ENCODE measurements at regions not wholly inside any gene's neighbourhood (a gene's known extent, or its start where the extent isn't known, plus 50 kb on each side); places are given as distances from the start of the nearest gene placed in this dataset.

DNA sequence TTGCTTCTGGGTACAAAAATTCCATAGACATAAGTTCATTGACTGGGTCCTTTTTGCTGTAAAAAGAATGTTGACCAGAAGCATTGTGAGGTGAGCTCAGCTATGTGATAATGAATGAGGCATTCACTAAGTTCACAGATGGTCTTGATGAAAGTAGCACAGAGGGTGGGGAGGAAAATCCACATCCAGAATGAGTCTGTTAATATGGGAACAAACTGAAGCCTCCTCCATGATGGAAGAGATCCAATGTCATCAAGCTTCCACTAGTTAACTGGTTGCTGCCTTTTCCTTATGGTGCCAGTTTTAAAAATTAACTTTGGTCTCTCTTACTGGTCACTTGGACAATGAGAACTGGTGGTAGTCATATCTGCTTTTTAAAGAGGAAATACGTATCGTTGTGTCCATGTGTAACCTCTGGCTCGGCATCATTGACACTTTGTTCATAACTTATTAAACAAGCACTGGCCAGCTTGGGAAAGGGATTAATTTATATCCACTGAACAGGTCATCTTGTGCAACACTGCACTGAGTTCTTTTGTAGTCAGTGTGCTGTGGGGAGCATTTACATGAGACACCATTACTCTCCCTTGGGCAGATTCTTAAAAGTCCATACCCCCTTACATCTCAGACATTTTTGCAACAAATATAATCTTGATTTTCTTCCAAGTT, 88.6 kb downstream of the ADAMTS1 start:
- TF ChIP-seq POLR2A (IDR thresholded peaks at IDR 0.05; ENCODE audit: low read depth, low read length) = no peak
- no peak for DNase-seq (ENCODE audit: insufficient read length, low spot score)
- no peak for FAIRE-seq

DNA sequence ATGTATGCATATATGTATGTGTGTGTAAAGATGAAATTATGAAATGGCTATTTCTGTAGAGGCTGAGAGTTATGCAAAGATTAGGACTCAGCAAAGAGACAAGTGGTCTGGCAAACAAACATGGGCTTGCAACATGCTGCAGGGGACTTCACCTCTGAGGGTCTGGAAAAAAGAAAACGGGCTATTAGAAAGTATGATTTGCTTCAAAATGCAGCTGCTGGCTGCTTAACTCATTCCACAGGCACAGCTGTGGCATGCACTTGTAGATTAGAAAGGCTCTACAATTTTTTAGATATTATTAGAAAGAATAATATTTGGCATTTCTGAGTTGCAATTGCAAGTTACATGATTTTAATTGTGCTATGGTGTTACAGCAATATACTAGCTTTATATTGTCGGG, 90.4 kb downstream of the ADAMTS1 start:
- no peak for TF ChIP-seq POLR2A (IDR thresholded peaks at IDR 0.05; ENCODE audit: low read depth, low read length)
- FAIRE-seq (no peak), DNase-seq (ENCODE audit: insufficient read length, low spot score) (no peak)

DNA sequence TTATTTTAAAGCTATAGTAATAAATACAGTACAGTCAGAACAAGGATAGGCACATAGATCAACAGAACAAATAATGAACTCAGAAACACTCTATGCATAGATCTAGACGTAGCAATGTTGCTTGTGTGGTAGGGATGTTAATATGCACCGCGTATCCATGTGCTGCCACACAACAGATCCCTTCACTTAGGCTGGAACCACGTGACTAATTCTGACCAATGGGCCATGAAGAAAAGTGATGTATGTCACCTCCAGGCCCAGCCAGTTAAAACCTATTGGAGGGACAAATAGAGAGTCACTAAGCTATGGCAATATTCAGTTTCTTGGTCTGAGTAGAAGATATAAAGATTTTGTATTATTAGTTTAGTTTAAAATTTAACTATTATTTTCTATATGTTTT, 91.4 kb downstream of the ADAMTS1 start:
- FAIRE-seq = no peak
- no peak for DNase-seq (ENCODE audit: insufficient read length, low spot score)
- no peak for TF ChIP-seq POLR2A (IDR thresholded peaks at IDR 0.05; ENCODE audit: low read depth, low read length)

DNA sequence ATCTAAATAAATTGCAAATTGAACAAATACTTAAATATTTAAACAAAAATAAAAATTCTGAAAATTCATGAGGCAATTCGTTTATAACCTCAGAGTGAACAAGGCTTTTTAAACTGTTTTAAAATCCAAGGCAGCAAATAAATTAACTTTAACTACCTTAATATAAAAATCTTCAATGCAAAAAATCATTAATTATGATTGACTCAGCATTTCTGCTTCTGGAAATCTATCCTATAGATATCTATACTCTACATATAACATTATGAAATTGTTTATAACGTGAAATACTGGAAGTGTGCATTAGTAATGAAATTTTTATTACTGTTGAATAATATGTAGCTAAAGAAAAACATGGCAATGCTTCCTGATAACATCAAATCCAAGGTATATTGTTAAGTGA, 92.4 kb downstream of the ADAMTS1 start:
- TF ChIP-seq POLR2A (IDR thresholded peaks at IDR 0.05; ENCODE audit: low read depth, low read length) = no peak
- DNase-seq (ENCODE audit: insufficient read length, low spot score) (no peak), FAIRE-seq (no peak)

DNA sequence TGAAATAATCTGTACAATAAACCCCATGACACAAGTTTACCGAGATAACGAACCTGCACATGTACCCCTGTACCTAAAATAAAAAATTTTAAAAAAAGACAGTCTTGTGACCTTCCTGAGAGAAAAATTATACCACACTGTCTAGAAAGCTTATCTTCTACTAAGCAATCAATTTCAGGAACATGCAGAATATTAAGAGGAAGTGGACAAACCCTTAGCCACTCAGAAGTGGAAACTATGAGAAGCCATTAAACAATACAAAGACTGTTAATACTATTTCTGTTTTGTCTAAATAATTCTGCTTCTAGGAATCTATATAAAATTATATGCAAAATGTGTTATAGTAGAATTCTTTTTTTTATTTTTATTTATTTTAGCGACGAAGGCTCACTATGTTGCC, 93.9 kb downstream of the ADAMTS1 start:
- no peak for TF ChIP-seq POLR2A (IDR thresholded peaks at IDR 0.05; ENCODE audit: low read depth, low read length)
- FAIRE-seq = no peak
- no peak for DNase-seq (ENCODE audit: insufficient read length, low spot score)

DNA sequence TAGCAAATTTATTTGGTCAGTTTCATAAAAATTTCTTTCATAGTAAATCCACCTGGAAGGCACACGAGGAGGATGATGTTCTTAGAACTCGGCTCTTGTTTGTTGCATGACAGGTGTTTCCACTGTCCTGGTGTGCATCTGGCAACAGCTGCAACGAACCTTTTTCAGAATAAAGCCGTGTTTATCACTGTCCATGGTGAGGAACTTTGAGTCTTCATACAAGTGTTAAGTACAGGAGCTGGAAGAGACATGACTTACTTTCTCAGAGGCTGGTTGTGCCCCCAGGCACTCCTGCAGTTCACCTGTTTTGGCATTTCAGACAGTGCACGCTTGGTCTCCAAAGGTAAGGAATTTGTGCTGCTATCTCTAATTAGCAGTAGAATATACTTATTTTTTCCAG, 97.1 kb downstream of the ADAMTS1 start:
- no peak for DNase-seq (ENCODE audit: insufficient read length, low spot score)
- no peak for TF ChIP-seq POLR2A (IDR thresholded peaks at IDR 0.05; ENCODE audit: low read depth, low read length)
- FAIRE-seq = no peak

DNA sequence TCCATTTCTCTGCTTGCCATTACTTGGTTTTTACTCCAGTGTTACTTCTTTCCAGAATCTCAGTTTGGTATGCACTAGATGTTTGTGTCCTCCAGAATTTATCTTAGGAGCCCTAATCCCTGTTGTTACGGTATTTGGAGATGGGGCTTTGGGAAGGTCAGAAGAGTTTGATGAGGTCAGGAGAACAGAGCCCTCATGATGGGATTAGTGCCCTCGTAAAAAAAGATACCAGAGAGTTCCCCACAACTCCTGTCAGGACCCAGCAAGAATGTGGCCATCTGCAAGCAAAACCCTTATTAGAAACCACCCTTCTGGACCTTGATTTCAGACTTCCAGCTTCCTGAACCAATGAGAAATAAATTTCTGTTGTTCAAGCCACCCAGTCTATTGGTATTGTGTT, 98.0 kb downstream of the ADAMTS1 start:
- no peak for DNase-seq (ENCODE audit: insufficient read length, low spot score)
- no peak for FAIRE-seq
- no peak for TF ChIP-seq POLR2A (IDR thresholded peaks at IDR 0.05; ENCODE audit: low read depth, low read length)

DNA sequence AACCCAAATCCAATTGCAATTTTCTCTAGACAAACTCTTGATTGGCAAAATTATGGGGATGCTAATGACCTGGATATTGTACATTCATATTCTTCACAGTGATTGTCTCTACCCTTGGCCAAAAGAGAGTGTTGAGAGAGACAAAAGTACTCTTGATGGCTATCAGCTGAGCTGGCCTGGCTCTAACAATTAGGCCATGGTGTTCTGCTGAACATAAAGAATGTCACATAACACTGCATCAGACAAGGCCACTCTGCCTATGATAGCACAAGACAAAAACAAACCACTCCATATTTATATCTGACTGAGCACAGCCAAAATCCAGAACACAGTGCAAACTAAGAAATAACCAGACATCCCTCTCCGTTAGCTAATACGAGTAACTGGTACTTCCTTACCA, 101.7 kb downstream of the ADAMTS1 start:
- no peak for TF ChIP-seq POLR2A (IDR thresholded peaks at IDR 0.05; ENCODE audit: low read depth, low read length)
- DNase-seq (ENCODE audit: insufficient read length, low spot score) = no peak
- no peak for FAIRE-seq

DNA sequence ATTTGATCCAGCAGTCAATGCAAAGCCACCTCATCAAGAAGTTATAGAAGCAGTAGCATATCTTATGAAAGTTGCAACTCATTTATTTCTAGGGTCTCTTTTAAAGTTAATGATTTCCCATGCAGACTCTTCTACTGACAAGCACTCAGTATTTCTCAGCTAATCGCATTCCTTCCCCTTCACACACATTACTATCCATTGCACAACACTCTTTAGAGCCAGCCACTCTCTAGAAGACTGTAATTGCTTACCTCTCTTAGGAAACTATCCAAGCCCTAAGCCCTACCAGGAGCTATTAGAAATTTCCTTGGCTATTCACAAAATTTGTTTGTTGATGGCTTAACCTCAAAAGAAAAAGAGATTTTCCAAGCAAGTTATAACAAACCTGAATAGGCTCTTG, 106.0 kb downstream of the ADAMTS1 start:
- FAIRE-seq (no peak), DNase-seq (ENCODE audit: insufficient read length, low spot score) (no peak)
- TF ChIP-seq POLR2A (IDR thresholded peaks at IDR 0.05; ENCODE audit: low read depth, low read length) = no peak

DNA sequence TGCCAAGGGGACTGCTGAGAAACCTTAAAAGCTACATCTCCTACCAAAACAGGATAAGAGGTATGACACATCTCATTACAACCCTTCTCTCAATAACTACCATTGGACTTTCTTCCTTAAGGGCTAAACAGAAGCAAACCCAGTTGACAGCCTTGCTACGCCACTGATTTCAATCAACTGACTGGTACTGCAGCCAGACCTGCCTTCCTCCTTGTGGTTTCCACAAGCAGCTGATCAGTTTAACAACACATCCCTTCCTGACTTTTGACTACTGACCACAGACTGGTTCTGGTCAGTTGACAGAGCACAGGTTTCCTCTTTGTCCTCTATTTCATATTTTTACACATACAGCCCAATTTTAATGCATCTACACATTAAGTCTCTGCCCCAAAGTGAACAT, 108.8 kb downstream of the ADAMTS1 start:
- FAIRE-seq = no peak
- TF ChIP-seq POLR2A (IDR thresholded peaks at IDR 0.05; ENCODE audit: low read depth, low read length) = no peak
- no peak for DNase-seq (ENCODE audit: insufficient read length, low spot score)

DNA sequence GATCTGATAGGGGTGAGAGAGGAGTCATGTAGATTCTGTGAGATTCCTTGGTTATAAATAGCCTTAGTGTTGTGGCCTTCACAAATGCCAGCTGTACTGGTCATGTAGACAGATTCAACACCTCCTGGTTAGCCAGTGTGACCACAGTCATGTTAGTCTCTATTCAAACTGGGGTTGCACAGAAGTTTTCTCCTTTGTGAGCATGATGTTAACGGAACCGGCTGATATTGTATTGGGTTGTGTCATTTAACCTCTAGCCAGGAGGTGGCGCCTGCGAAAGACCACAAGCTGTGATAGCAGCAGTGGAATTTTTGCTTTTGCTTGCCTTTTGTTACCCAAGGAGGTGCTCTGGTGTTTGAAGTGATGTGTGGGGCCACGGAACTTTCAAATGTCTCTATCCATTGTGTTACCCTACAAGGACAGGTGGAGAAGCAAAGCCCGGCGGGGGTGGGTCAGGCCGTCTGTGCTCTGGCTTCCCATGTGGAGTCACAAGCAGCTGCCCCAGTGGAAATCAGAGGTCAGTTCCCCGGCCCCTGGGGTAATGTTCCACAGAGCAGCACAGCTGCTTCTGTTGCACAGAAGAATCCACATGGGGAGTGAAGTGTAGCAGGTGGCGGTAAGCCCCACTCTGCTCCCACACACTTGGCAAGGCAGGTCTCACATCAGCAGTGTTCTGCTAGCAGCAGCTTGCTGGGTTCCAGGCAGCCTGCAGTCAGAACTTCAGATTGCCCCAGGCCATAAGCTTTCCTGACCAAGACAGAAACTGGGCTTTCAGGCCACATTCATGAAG, 112.6 kb downstream of the ADAMTS1 start:
- no peak for TF ChIP-seq POLR2A (IDR thresholded peaks at IDR 0.05; ENCODE audit: low read depth, low read length)
- DNase-seq (ENCODE audit: insufficient read length, low spot score) (peak; percentile 15), FAIRE-seq (no peak)

DNA sequence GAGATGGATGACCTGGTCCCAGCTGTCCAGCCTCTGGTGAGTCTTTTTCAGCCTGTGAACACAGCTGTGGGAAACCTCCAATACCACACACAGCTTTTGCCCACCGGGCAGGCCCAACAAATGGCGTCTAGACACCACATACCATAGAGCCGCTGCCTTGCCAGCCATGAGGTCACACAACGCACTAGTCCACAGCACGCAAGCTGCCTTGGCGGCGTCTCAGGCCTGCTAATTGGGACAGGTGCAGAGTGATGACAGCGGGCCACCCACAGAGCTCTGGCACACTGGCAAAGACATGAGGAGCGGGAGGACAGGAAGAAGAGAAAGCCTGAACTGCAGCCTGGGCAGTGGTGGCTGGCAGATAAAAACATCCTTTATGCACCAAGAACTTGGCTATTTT, 125.5 kb downstream of the ADAMTS1 start:
- no peak for DNase-seq (ENCODE audit: insufficient read length, low spot score)
- no peak for FAIRE-seq
- no peak for TF ChIP-seq POLR2A (IDR thresholded peaks at IDR 0.05; ENCODE audit: low read depth, low read length)

DNA sequence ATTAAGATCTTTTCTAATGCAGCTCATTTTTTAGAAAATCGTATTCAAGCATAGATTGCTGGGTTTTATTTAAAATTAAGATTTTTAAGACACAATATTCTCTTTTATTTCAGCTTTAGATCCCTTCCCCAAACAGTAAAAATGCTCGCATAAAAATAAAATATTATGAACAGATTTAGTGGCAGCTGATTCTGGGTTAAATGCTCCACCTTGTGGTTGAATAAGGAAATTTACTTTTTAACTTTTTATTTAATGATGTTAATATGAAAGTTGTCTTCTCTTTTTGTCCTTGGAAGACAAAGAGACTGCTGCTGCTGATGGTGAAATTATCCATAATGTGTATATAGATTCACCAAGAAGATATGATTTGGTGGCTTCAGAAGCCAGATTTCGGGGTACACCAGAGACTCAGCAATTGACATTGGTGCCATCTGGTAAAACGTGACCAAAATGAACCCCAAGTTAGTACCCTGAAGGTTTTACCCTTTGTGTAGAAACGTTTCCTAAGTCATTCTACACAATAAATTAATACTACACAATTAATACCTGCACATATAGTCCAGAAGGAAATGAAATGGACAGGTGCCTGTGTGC, 128.0 kb downstream of the ADAMTS1 start:
- no peak for TF ChIP-seq POLR2A (IDR thresholded peaks at IDR 0.05; ENCODE audit: low read depth, low read length)
- no peak for FAIRE-seq
- no peak for DNase-seq (ENCODE audit: insufficient read length, low spot score)

DNA sequence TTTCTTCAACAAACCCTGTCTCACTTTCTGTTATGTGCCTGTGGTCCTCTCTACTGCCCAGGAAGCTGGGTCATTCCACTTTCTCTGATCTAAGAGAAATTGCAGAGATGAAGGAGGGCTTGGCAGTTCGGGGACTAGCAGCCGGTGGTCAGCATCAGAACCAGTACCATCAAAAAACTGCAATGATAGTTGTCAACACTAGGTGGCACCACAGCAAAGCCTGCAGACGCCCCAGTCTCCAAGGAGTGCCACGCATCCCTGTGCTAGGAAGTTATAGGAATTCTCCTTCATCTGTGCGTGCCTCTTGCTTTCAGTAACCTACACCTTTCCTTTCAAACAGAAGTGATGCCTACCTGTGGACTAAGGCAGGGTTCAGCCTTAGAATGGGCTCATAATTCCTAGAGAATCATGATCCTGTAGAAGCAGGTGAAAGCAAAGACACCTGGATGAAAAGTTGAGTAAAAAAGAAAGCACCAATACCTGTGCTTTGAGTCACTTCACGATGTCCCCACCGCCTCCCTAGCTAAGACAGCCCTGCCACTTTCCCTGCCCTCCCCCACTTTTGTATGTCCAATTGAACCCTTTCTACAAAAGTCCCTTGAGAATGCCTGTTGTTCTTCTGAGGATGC, 129.2 kb downstream of the ADAMTS1 start:
- peak; percentile 59 for DNase-seq (ENCODE audit: insufficient read length, low spot score)
- no peak for TF ChIP-seq POLR2A (IDR thresholded peaks at IDR 0.05; ENCODE audit: low read depth, low read length)
- FAIRE-seq = peak; percentile 58
